HG03159 (cell line): ENCODE measurements at regions not wholly inside any gene's neighbourhood (a gene's known extent, or its start where the extent isn't known, plus 50 kb on each side); places are given as distances from the start of the nearest gene placed in this dataset.
"Not testable (repeated sequence)": the region's sequence is repeated elsewhere in the genome, so short reads cannot be mapped to it uniquely, and the experiment has no call there.

Source experiments
- ATAC-seq: cut with Tn5 transposase; IDR thresholded peaks from one replicate; pipeline ENCODE4 v1.9.1; 2021; ENCODE audit warnings: mild to moderate bottlenecking, moderate library complexity; ENCODE audit not compliant: unreplicated experiment

DNA sequence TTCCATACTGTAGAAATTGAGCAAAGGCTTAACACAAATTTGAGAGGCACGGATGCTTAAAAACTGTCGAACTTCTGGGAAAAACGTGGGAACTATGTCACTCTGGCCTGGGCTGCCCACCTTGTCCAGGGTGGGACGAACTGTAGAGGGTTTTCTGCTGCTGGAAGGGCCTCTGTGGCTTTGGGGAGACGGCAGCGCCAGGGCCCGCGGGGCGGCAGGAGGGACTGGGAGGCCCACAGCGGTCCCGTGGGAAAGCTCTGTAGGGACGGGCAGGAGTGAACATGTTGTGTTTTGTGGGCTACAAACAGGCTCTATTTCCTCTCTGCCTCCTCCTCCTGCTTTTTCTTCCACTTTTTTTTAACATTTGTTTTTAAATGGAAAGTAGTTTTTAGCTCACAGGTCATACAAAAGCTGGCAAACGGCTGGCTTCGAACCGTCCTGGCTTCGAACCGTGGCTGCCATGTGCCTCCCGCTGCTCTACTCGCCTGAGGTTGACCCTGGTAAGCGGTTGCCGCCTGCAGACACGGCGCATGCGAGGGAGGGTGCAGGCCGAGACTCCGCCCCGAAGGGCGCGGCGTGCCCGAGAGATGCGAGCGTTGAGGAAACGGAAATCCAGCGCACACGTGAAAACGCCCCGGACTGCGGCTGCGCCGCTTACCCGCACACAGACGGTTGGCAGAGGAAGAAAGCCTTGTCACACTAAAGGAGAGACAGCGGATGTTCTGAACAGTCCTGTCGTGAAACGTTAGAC, 382.3 kb upstream of the ZFP42 start:
- ATAC-seq, result no peak

DNA sequence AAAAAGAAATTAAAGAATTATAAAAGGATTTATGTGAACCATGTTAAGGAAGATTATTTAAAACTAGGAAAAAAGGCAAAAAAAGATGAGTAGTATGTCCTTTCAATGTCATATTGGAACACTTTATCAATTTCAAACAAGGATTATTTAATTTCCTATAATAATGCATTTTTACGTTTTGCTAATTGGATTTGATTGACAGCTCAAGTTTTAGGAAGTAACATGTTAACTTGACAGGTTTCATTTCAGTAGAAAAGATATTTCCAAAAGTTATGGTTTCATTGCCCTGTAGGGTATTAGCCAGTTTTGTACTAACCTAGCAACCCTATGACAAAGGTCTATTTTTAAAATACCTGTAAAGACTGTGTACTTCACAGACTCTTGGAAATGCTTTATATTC, 379.6 kb upstream of the ZFP42 start:
- ATAC-seq, result no peak

- no peak for ATAC-seq
Observed at GRCh38 chr4:187617113-187617512, 378.5 kb upstream of the ZFP42 start.

DNA sequence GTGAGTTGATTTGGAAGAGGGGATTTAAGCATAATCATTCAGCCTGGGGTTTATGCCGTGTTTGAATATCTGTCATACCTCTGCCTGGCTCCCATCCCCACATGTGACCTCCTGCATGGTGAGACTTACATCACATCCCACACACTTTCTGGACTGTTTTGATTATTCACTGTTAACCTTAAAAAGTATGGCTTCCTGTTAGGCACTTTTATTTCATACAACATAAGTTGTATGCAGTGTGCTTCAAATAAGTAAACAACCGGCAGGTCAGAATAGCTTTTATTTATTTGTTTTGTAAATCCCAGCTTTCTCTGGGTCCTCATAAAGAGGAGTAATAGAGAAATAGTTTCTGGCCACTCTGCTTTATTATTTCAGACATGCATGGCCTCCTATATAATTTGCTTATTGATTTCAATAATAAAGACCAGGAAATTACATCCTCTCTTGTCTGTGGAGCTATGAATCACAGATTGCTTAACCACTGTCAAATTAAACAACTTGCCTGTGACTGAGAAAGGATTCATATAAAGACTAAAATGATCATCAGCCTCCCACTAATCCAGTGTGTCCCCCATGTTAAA, 376.8 kb upstream of the ZFP42 start:
- ATAC-seq, result no peak

DNA sequence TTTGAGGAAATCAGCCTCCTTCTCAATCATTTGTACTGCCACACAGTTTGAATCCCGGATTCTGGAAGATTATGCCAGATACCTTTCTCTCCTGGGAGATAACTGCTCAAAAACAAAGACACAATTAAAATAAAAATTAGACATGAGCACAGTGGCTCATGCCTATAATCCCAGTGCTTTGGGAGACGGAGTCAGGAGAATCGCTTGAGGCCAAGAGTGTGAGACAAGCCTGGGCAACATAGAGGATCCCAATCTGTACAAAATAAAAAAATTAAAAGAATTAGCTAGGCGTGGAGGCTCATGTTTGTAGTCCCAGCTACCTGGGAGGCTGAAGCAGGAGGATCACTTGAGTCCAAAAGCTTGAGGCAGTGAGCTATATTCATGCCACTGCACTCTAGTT, 376.3 kb upstream of the ZFP42 start:
- no peak for ATAC-seq

DNA sequence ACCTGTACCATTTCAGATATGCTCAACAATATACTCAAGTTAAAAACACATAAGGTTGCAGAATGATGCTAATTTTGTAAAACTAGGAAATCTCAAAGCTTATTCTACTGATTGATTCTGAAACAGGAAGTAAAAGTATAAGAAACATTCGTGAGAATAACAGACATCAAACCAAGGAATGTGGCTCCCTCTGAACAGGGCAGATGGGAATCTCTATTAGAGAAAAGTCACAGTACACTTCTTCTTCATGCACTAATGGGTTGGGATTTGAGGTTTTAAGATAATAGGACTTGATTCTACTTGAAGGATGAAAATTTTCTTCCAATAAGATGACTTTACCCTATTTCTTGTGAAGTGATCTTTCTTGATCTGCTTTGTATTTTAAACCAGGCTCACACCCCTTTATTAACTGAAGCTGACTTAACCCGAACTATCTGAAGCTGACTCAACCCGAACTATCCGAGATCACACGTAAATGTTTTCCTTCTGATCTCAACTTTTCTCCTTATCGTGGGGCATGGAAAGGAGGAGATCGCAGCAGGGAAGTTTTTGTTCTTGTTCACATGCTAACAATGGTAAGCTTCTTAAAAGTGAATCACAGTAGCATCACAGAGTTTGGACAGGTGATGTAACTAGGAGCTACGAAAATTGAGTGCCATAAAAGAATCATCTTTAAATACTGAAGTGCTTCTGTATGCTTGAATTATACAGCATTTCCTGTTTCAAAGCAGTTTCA, 363.1 kb upstream of the ZFP42 start:
- no peak for ATAC-seq

- no peak for ATAC-seq
Observed at GRCh38 chr4:187633245-187633644, 362.3 kb upstream of the ZFP42 start.

- ATAC-seq, result no peak
Observed at GRCh38 chr4:187656959-187657358, 338.6 kb upstream of the ZFP42 start.

DNA sequence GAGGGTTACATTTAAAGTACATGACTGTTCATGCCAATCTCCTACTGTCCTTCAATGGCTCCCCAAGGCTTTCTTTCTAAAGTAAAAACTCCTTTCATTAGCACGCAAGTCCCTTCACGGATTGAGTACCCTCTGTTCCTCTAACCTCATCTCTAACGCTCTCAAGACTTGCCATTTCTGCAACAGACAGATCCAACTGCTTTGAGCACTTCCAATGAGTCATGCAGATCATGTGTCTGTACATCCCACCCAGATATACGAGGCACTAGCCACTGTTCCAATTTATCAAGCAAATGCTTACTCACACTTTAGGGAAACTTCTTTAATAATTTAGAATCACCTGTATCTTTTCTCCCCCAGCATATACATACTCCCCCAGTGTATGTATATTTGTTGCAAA, 332.5 kb upstream of the ZFP42 start:
- no peak for ATAC-seq

DNA sequence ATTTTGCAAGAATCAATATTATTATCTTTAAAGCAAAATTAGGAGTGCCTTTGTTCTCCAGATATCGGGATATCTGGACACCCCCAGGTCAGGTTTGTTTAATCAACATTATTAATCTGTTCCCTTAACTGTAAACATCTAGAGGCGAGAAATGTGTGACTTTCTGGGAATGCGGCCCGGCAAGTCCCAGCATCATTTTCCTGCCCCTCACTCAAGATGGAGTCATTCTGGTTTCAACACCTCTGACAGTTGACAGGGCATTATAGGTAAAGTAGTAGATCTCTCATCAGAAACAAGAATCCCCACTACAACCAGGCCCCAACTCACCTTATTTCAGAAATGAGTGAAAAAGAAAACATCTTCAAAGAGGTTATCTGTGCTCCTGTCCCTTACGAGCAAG, 331.6 kb upstream of the ZFP42 start:
- no peak for ATAC-seq

- ATAC-seq, result no peak
Observed at GRCh38 chr4:187665086-187665485, 330.5 kb upstream of the ZFP42 start.

GRCh38 chr4:187666034-187666433, 329.5 kb upstream of the ZFP42 start:
- no peak for ATAC-seq

DNA sequence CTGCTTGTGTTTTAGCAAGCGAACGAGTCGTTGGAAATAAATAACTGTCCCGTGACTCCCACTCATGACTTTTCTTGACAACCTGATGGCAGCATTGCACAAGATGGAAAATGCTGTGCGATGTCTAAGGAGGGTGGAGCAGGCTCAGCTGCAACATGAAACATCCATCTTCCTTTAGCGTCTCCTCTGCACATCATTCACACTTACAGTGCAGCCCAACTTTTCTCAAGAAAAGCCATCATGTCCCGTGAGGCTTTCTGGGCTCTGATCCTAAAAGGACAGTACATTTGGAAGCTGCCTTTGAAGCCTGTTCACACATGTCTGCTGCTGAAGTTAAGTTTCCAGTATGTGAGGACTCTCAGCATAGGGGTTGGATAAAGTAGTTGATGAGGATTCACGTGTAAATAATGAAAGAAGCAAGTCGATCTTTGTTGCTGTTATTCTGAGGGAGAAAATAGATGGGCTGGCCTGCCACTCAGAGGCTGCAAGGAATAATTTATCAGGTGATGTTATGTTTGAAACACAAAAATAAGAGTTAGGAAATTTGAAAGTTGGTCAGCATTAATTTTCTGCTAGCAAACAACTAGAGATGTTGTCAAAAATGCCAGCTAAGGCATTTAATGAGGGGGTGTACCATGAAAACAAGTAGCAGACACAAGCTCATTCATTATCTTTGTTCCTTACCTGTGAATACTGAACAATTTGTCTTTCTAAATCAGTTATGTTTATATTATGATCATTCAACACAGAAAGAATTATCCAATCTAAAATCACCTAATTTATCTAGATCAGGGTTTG, 328.7 kb upstream of the ZFP42 start:
- ATAC-seq, result no peak

DNA sequence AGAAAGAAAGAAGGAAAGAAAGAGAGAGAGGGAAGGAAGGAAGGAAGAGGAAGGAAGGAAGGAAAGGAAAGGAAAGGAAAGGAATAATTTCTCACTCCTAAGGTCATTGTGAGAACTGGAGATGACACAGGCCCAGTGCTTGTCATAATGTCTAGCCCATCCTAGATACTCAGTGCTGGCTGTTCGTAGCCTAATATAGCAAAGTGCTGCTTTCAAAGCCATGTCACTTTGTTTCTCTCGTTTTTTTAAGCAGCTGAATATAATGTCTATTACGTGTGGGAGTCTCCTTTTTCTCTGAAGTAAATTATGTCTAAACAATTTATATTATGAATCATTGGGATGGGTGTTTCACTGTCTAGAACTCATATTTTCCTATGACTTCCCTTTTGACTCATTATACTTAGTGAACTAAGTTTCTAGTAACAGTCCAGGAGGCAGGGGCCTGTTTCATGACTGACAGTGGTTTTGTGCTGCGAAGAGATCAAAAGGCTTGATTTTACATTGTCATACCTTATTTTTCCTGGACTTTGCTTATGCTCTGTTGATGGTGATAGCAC, 327.0 kb upstream of the ZFP42 start:
- ATAC-seq, result no peak

GRCh38 chr4:187671521-187671920, 324.1 kb upstream of the ZFP42 start:
- not testable (repeated sequence) for ATAC-seq

DNA sequence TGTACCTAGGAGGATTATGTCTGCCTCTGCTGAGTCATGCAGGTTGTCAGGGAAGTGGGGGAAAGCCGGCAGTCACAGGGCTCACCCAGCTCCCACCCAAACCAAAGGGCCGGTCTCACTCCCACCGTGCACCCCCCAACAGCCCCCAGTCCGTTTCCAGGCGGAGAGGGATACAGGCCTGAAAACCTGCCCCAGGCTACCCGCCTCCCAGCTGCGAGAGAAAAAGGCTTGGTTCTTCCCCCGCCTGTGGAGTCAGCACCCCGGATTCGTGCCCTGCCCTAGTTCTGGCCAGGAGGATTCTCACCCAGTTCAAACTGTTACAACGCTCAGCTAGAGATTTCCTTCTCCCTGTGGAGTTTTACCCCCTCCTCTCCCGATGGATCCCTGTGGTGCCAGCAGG, 323.6 kb upstream of the ZFP42 start:
- ATAC-seq, result not testable (repeated sequence)

GRCh38 chr4:187672526-187672925, 323.0 kb upstream of the ZFP42 start:
- ATAC-seq, result not testable (repeated sequence)

GRCh38 chr4:187679450-187679849, 316.1 kb upstream of the ZFP42 start:
- ATAC-seq, result no peak

GRCh38 chr4:187685247-187685646, 310.3 kb upstream of the ZFP42 start:
- no peak for ATAC-seq

- no peak for ATAC-seq
Observed at GRCh38 chr4:187687697-187688096, 307.9 kb upstream of the ZFP42 start.

DNA sequence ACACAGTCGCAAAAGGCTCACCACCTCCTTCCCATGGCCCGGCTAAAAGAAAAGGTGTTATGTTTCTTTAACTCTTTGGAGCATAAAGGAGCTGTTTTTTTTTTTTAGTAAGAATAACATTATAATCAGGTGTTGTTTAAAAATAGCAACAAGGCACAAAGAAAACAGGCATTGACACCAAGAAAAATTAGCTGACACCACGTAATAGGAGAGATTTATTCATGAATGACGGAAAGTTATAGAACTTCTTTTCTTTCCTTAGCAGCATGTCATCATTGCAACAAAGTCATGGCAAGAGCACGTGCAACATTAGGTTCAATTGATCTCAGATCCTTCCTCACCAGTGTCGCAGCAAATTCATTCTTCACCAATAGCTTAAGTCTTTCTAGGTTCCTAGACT, 302.9 kb upstream of the ZFP42 start:
- no peak for ATAC-seq
